ENCODE measurements at regions not wholly inside any gene's neighbourhood (a gene's known extent, or its start where the extent isn't known, plus 50 kb on each side); places are given as distances from the start of the nearest gene placed in this dataset.

DNA sequence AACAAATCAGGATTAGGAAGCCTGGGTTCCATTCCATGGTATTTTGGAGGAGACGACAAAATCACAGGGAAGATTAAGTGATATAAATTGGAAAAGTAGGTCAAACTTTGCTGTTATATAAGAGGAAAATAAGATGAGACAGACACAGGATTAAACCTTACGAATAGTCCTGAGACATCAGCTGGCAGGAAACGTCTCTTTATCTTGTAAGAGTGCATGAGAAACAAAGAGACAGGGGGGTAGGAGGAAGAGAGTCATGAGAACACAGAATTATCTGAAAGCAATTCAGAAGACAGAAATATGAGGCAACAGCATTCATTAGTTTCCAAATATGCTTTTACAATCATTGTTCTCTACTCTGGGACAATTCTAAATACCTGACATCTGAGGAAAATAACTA, 310.6 kb upstream of the MIR17HG start:
- Histone ChIP-seq H3K4me3 (ENCODE audit: low read depth in 1 of 3, low read length in 3 of 3) (no peak overlapping the region), H3K9me3 (ENCODE audit: control insufficient read depth in 4 of 4, low read length in 3 of 4) (no peaks in the 10 kb centered on the region), H3K9ac (ENCODE audit: low read depth in 1 of 2, low read length in 2 of 2) (no peak overlapping the region), H3K36me3 (ENCODE audit: control insufficient read depth in 4 of 4, insufficient read depth in 3 of 4, low read depth in 1 of 4, low read length in 3 of 4) (no peaks in the 10 kb centered on the region), H3K4me1 (ENCODE audit: control insufficient read depth in 4 of 4, insufficient read depth in 4 of 4, low read length in 3 of 4) (no peaks in the 10 kb centered on the region), H3K27ac (ENCODE audit: low read depth in 1 of 2, low read length in 2 of 2) (no peak overlapping the region), H3K27me3 (ENCODE audit: control insufficient read depth in 4 of 4, insufficient read depth in 4 of 4, low read length in 3 of 4) (peaks cover 0 to 2% (median 0%) of the 10 kb centered on the region in 4 donors)
- 42% methylated on average over 3 of the region's 3 CpGs for WGBS
- DNase-seq (ENCODE audit: low spot score), result no peak
- TF ChIP-seq EGR1 (IDR thresholded peaks at IDR 0.05; ENCODE audit: low read depth in 2 of 2) (no peak), TAF1 (conservative IDR thresholded peaks at IDR 0.05) (no peak), YY1 (IDR thresholded peaks at IDR 0.05) (no peak), HNF4G (IDR thresholded peaks at IDR 0.05) (no peak), RXRA (IDR thresholded peaks at IDR 0.05) (no peak), RAD21 (IDR thresholded peaks at IDR 0.05) (no peak), FOXA2 (IDR thresholded peaks at IDR 0.05) (no peak), JUND (IDR thresholded peaks at IDR 0.05) (no peak), FOXA1 (IDR thresholded peaks at IDR 0.05) (no peak), GABPA (IDR thresholded peaks at IDR 0.05 in 1 of 2, conservative IDR thresholded peaks at IDR 0.05 in 1 of 2) (no peak), SP1 (IDR thresholded peaks at IDR 0.05) (no peak), HNF4A (conservative IDR thresholded peaks at IDR 0.05) (no peak)
- TF ChIP-seq, protein P1, sequence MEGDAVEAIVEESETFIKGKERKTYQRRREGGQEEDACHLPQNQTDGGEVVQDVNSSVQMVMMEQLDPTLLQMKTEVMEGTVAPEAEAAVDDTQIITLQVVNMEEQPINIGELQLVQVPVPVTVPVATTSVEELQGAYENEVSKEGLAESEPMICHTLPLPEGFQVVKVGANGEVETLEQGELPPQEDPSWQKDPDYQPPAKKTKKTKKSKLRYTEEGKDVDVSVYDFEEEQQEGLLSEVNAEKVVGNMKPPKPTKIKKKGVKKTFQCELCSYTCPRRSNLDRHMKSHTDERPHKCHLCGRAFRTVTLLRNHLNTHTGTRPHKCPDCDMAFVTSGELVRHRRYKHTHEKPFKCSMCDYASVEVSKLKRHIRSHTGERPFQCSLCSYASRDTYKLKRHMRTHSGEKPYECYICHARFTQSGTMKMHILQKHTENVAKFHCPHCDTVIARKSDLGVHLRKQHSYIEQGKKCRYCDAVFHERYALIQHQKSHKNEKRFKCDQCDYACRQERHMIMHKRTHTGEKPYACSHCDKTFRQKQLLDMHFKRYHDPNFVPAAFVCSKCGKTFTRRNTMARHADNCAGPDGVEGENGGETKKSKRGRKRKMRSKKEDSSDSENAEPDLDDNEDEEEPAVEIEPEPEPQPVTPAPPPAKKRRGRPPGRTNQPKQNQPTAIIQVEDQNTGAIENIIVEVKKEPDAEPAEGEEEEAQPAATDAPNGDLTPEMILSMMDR (IDR thresholded peaks at IDR 0.05; ENCODE audit: low read depth, low read length, missing input control), result no peak
- TF ChIP-seq, protein P2, sequence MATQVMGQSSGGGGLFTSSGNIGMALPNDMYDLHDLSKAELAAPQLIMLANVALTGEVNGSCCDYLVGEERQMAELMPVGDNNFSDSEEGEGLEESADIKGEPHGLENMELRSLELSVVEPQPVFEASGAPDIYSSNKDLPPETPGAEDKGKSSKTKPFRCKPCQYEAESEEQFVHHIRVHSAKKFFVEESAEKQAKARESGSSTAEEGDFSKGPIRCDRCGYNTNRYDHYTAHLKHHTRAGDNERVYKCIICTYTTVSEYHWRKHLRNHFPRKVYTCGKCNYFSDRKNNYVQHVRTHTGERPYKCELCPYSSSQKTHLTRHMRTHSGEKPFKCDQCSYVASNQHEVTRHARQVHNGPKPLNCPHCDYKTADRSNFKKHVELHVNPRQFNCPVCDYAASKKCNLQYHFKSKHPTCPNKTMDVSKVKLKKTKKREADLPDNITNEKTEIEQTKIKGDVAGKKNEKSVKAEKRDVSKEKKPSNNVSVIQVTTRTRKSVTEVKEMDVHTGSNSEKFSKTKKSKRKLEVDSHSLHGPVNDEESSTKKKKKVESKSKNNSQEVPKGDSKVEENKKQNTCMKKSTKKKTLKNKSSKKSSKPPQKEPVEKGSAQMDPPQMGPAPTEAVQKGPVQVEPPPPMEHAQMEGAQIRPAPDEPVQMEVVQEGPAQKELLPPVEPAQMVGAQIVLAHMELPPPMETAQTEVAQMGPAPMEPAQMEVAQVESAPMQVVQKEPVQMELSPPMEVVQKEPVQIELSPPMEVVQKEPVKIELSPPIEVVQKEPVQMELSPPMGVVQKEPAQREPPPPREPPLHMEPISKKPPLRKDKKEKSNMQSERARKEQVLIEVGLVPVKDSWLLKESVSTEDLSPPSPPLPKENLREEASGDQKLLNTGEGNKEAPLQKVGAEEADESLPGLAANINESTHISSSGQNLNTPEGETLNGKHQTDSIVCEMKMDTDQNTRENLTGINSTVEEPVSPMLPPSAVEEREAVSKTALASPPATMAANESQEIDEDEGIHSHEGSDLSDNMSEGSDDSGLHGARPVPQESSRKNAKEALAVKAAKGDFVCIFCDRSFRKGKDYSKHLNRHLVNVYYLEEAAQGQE (IDR thresholded peaks at IDR 0.05), result no peak
- TF ChIP-seq, protein P3, sequence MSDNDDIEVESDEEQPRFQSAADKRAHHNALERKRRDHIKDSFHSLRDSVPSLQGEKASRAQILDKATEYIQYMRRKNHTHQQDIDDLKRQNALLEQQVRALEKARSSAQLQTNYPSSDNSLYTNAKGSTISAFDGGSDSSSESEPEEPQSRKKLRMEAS (IDR thresholded peaks at IDR 0.05), result no peak
- TF ChIP-seq, protein P4, sequence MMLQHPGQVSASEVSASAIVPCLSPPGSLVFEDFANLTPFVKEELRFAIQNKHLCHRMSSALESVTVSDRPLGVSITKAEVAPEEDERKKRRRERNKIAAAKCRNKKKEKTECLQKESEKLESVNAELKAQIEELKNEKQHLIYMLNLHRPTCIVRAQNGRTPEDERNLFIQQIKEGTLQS (IDR thresholded peaks at IDR 0.05), result no peak

DNA sequence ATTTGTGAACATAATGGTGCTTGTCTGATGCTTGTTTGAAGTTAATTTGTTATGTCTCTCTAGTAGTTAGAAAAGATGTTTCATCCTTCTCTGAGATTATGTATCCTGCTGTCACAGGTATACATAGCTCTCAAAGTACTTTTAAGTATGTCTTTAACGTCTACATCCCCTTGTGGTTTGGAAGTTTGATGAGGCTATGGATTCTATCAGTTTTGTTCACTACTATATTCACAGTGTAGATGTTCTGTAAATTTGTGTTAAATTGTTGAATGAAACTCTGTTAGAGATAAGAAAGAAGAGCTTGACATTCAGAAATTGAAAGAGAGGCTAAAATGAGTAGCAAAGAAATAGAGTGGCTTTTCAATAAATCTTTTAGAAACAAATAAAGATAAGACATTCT, 304.6 kb upstream of the MIR17HG start:
- no peak overlapping the region for H3K4me3 ChIP-seq (ENCODE audit: low read depth in 1 of 3, low read length in 3 of 3)
- H3K9ac ChIP-seq (ENCODE audit: low read depth in 1 of 2, low read length in 2 of 2), result no peak overlapping the region
- H3K4me1 ChIP-seq (ENCODE audit: control insufficient read depth in 4 of 4, insufficient read depth in 4 of 4, low read length in 3 of 4), result no peaks in the 10 kb centered on the region
- no peak for DNase-seq (ENCODE audit: low spot score)
- 68% methylated on average over 1 of the region's 1 CpG for WGBS
- H3K36me3 ChIP-seq (ENCODE audit: control insufficient read depth in 4 of 4, insufficient read depth in 3 of 4, low read depth in 1 of 4, low read length in 3 of 4), result no peaks in the 10 kb centered on the region
- H3K9me3 ChIP-seq (ENCODE audit: control insufficient read depth in 4 of 4, low read length in 3 of 4), result no peaks in the 10 kb centered on the region
- no peak overlapping the region for H3K27ac ChIP-seq (ENCODE audit: low read depth in 1 of 2, low read length in 2 of 2)
- no peaks in the 10 kb centered on the region for H3K27me3 ChIP-seq (ENCODE audit: control insufficient read depth in 4 of 4, insufficient read depth in 4 of 4, low read length in 3 of 4)
- TF ChIP-seq, protein P2 (IDR thresholded peaks at IDR 0.05), result no peak
- no peak for TF ChIP-seq HNF4A (conservative IDR thresholded peaks at IDR 0.05)
- TF ChIP-seq GABPA (IDR thresholded peaks at IDR 0.05 in 1 of 2, conservative IDR thresholded peaks at IDR 0.05 in 1 of 2), result no peak
- no peak for TF ChIP-seq RAD21 (IDR thresholded peaks at IDR 0.05)
- TF ChIP-seq HNF4G (IDR thresholded peaks at IDR 0.05), result no peak
- TF ChIP-seq, protein P4 (IDR thresholded peaks at IDR 0.05), result no peak
- TF ChIP-seq NR2F2 (IDR thresholded peaks at IDR 0.05), result no peak
- TF ChIP-seq TAF1 (conservative IDR thresholded peaks at IDR 0.05), result no peak
- TF ChIP-seq ZBTB33 (IDR thresholded peaks at IDR 0.05), result no peak
- TF ChIP-seq EGR1 (IDR thresholded peaks at IDR 0.05; ENCODE audit: low read depth in 2 of 2), result no peak
- no peak for TF ChIP-seq YY1 (IDR thresholded peaks at IDR 0.05)
- no peak for TF ChIP-seq RXRA (IDR thresholded peaks at IDR 0.05)
- no peak for TF ChIP-seq FOXA1 (IDR thresholded peaks at IDR 0.05)

All from liver (tissue), 8 donors.